ENCODE measurements at regions not wholly inside any gene's neighbourhood (a gene's known extent, or its start where the extent isn't known, plus 50 kb on each side); places are given as distances from the start of the nearest gene placed in this dataset.

- H3K27ac ChIP-seq, result no peak overlapping the region
- TF ChIP-seq ZFX (IDR thresholded peaks at IDR 0.05) (no peak), CTCF (conservative IDR thresholded peaks at IDR 0.05) (no peak)
Measured at GRCh38 chr1:232178191-232178590, 451.7 kb downstream of the SIPA1L2 start.

GRCh38 chr1:232177438-232177837 is 452.5 kb downstream of the SIPA1L2 start:
- H3K27ac ChIP-seq, result no peak overlapping the region
- TF ChIP-seq CTCF (conservative IDR thresholded peaks at IDR 0.05) (no peak), ZFX (IDR thresholded peaks at IDR 0.05) (no peak)

- no peak for TF ChIP-seq ZFX (IDR thresholded peaks at IDR 0.05)
- TF ChIP-seq CTCF (conservative IDR thresholded peaks at IDR 0.05), result no peak
- no peak overlapping the region for H3K27ac ChIP-seq
Measured at GRCh38 chr1:232176222-232176621, 453.7 kb downstream of the SIPA1L2 start.

- no peak overlapping the region for H3K27ac ChIP-seq
- TF ChIP-seq CTCF (conservative IDR thresholded peaks at IDR 0.05) (no peak), ZFX (IDR thresholded peaks at IDR 0.05) (no peak)
Measured at GRCh38 chr1:232174306-232174705, 455.6 kb downstream of the SIPA1L2 start.

GRCh38 chr1:232172563-232172962 is 457.4 kb downstream of the SIPA1L2 start:
- TF ChIP-seq ZFX (IDR thresholded peaks at IDR 0.05) (no peak), CTCF (conservative IDR thresholded peaks at IDR 0.05) (no peak)
- H3K27ac ChIP-seq, result no peak overlapping the region

GRCh38 chr1:232170909-232171308 is 459.0 kb downstream of the SIPA1L2 start:
- no peak overlapping the region for H3K27ac ChIP-seq
- TF ChIP-seq CTCF (conservative IDR thresholded peaks at IDR 0.05), result peak; percentile 30
- TF ChIP-seq ZFX (IDR thresholded peaks at IDR 0.05), result no peak

GRCh38 chr1:232169436-232169835 is 460.5 kb downstream of the SIPA1L2 start:
- TF ChIP-seq ZFX (IDR thresholded peaks at IDR 0.05) (no peak), CTCF (conservative IDR thresholded peaks at IDR 0.05) (no peak)
- H3K27ac ChIP-seq, result no peak overlapping the region

Data from C4-2B (cell line).